Transverse colon (tissue), 4 donors: ENCODE measurements at regions not wholly inside any gene's neighbourhood (a gene's known extent, or its start where the extent isn't known, plus 50 kb on each side); places are given as distances from the start of the nearest gene placed in this dataset.

Experiments used
- DNase-seq: peaks from one replicate; pipeline ENCODE4 v3.0.0-alpha.2; 2019
- H3K27ac ChIP-seq, 4 donors: fragments of 200-600 bp; sonication (generic); 2 replicates each; pipeline ENCODE4 v1.5.1; 2016 to 2018; ENCODE audit warnings: inconsistent platforms in 4 of 4
- H3K27me3 ChIP-seq: fragments of 200-600 bp; sonication (generic); 2 replicates; pipeline ENCODE4 v1.5.1; 2017; ENCODE audit warnings: inconsistent platforms
- H3K36me3 ChIP-seq, 4 donors: fragments of 200-600 bp; sonication (generic); 2 replicates each; pipeline ENCODE4 v1.5.1; 2017 to 2019; ENCODE audit warnings: inconsistent platforms in 4 of 4
- H3K4me1 ChIP-seq, 4 donors: fragments of 200-600 bp; sonication (generic); 2 replicates each; pipeline ENCODE4 v1.5.1; 2017 to 2020; ENCODE audit warnings: inconsistent platforms in 4 of 4
- H3K4me3 ChIP-seq, 4 donors: fragments of 200-600 bp; sonication (generic); 1 replicate in 1 of 4; 2 replicates in 3 of 4; pipeline versions ENCODE4 v1.5.1 to v1.6.1; 2017 to 2019; ENCODE audit warnings: inconsistent platforms in 4 of 4
- H3K9me3 ChIP-seq, 2 donors: fragments of 200-600 bp; sonication (generic); 2 replicates each; pipeline ENCODE4 v1.5.1; 2017 to 2019; ENCODE audit warnings: inconsistent platforms in 2 of 2
- EP300 ChIP-seq: sonication (generic); formaldehyde crosslinking; IDR thresholded peaks from one replicate; pipeline ENCODE4 v1.6.1; 2017; ENCODE audit warnings: antibody characterized with exemption, low read depth
- POLR2A ChIP-seq: fragments of 450-650 bp; IDR thresholded peaks from one replicate; pipeline ENCODE4 v1.6.1; 2016; ENCODE audit warnings: antibody characterized with exemption, mild to moderate bottlenecking, moderate library complexity
- POLR2AphosphoS5 ChIP-seq, 3 donors: sonication (generic); formaldehyde crosslinking; IDR thresholded peaks; one replicate each; pipeline ENCODE4 v1.6.1; 2016; ENCODE audit warnings: antibody characterized with exemption in 3 of 3
- WGBS, 2 donors: methylation state at CpG; one replicate each; pipeline ENCODE4 v1.1.5; 2018; ENCODE audit warnings: low coverage in 1 of 2; 5-methylcytosine and 5-hydroxymethylcytosine counted together
- in situ Hi-C, 4 donors: fragments of 200-750 bp; cut with MboI; loops; one replicate each; pipeline versions ENCODE4 v1.15.0 to v1.15.1; 2017; ENCODE audit warnings: low sequenced_read_pairs in 3 of 4, low pct_ligation_motif_present in 1 of 4, low pct_unique_long_range_greater_than_20kb in 1 of 4
- intact Hi-C: fragments of 100-400 bp; cut with DNase I; formaldehyde crosslinking; loops from one replicate; pipeline ENCODE4 v1.15.1; 2023; ENCODE audit warnings: low total_unique reads
- TF ChIP-seq, protein P1 (sequence below), 5 experiments: fragments of 200-600 bp in 3 of 5; fragments of 450-650 bp in 2 of 5; sonication (generic) in 3 of 5; IDR thresholded peaks; 1 replicate in 2 of 5; 2 replicates in 3 of 5; pipeline ENCODE4 v1.5.1; 2016 to 2017; ENCODE audit warnings: antibody characterized with exemption in 5 of 5, inconsistent platforms in 3 of 5, mild to moderate bottlenecking in 2 of 5, moderate library complexity in 1 of 5

GRCh38 chr7:53209129-53209528 is 173.7 kb downstream of the POM121L12 start:
- no peak for DNase-seq
- in situ Hi-C loops: no loop called here

DNA sequence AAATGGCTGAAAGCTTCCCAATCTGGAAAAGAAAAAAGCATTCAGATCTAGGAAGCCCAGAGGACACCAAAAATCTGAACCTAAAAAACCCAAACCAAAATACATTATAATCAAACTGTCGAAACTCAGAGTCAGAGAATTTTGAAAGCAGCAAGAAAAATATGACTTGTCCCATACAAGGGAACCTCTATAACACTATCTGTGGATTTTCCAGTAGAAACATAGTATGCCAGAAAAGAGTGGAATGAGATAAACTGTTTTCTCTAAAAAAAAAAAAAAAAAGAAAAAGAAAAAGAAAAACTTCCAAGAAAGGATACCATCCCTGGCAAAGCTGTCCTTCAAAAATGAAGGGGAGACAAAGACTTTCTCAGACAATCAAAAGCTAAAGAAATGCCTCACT is 179.0 kb downstream of the POM121L12 start:
- no peak for DNase-seq
- whole genome bisulfite sequencing, 2 donors: 60% methylated on average over 1 of the region's 1 CpG; no CpG with 5 or more reads in 1 of the 2 donors

More at GRCh38 chr7:53209129-53209528, 173.7 kb downstream of the POM121L12 start:
- 63 to 82% methylated on average over 3 of the region's 3 CpGs for whole genome bisulfite sequencing, 2 donors
- H3K9me3 ChIP-seq: peaks cover 8 to 10% of the 10 kb centered on the region in 2 donors
- TF ChIP-seq POLR2AphosphoS5 (IDR thresholded peaks at IDR 0.05): no peak
- TF ChIP-seq, protein P1, sequence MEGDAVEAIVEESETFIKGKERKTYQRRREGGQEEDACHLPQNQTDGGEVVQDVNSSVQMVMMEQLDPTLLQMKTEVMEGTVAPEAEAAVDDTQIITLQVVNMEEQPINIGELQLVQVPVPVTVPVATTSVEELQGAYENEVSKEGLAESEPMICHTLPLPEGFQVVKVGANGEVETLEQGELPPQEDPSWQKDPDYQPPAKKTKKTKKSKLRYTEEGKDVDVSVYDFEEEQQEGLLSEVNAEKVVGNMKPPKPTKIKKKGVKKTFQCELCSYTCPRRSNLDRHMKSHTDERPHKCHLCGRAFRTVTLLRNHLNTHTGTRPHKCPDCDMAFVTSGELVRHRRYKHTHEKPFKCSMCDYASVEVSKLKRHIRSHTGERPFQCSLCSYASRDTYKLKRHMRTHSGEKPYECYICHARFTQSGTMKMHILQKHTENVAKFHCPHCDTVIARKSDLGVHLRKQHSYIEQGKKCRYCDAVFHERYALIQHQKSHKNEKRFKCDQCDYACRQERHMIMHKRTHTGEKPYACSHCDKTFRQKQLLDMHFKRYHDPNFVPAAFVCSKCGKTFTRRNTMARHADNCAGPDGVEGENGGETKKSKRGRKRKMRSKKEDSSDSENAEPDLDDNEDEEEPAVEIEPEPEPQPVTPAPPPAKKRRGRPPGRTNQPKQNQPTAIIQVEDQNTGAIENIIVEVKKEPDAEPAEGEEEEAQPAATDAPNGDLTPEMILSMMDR (IDR thresholded peaks at IDR 0.05): no peak
- no peak for TF ChIP-seq EP300
- no peak for TF ChIP-seq POLR2A
- no peaks in the 10 kb centered on the region for H3K4me1 ChIP-seq
- intact Hi-C loops: no loop called here
- H3K27me3 ChIP-seq: no peaks in the 10 kb centered on the region
- H3K4me3 ChIP-seq: no peak overlapping the region
- H3K27ac ChIP-seq: no peak overlapping the region
- H3K36me3 ChIP-seq: no peaks in the 10 kb centered on the region

GRCh38 chr7:53218730-53219504 is 183.5 kb downstream of the POM121L12 start:
- peaks cover 10 to 20% of the 10 kb centered on the region in 2 donors for H3K9me3 ChIP-seq
- peak overlapping the region in 1 of 4 donors; percentile 16 for H3K27ac ChIP-seq
- no peaks in the 10 kb centered on the region for H3K4me1 ChIP-seq
- in situ Hi-C loops (no loop called here), intact Hi-C loops (no loop called here)
- WGBS, 2 donors: 41 to 45% methylated on average over 32 to 46 of the region's 46 CpGs
- no peak for DNase-seq
- no peaks in the 10 kb centered on the region for H3K36me3 ChIP-seq
- peak overlapping the region in 3 of 4 donors; percentile 11 to 38 (median 11) for H3K4me3 ChIP-seq
- no peak for TF ChIP-seq POLR2AphosphoS5 (IDR thresholded peaks at IDR 0.05)
- no peak for TF ChIP-seq POLR2A
- TF ChIP-seq EP300: no peak
- TF ChIP-seq, protein P1 (IDR thresholded peaks at IDR 0.05): no peak
- H3K27me3 ChIP-seq: no peaks in the 10 kb centered on the region

More for the DNA sequence above, 179.0 kb downstream of the POM121L12 start:
- no peaks in the 10 kb centered on the region for H3K27me3 ChIP-seq
- no peak overlapping the region for H3K4me3 ChIP-seq
- intact Hi-C loops: no loop called here
- TF ChIP-seq POLR2A: no peak
- TF ChIP-seq POLR2AphosphoS5 (IDR thresholded peaks at IDR 0.05): no peak
- TF ChIP-seq, protein P1 (IDR thresholded peaks at IDR 0.05): no peak
- TF ChIP-seq EP300: no peak
- no peak overlapping the region for H3K27ac ChIP-seq
- H3K9me3 ChIP-seq: peaks cover 17 to 28% of the 10 kb centered on the region in 2 donors
- no peaks in the 10 kb centered on the region for H3K36me3 ChIP-seq
- no peaks in the 10 kb centered on the region for H3K4me1 ChIP-seq
- in situ Hi-C loops: no loop called here

DNA sequence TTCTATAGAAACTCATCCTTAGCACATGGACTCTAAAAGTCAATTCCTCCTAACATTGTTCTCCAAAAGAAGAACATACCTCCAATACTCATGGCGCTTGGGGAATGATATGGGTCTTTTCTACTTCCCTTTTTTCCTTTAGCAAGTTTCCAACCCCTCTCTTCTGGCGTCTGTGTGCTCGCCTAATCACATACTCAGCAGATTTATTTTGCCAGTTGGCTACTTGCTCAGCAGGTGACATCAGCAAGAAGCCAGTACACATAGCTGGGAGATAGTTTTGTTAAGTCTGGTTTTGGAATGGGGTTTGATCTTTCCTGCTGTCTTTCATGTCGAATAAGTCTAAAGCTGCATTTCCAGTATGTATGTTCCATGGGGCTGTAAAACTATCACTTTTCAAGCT is 193.8 kb downstream of the POM121L12 start:
- H3K36me3 ChIP-seq: no peaks in the 10 kb centered on the region
- H3K27ac ChIP-seq: no peak overlapping the region
- no peak overlapping the region for H3K4me3 ChIP-seq
- intact Hi-C loops: no loop called here
- H3K9me3 ChIP-seq: no peaks in the 10 kb centered on the region
- no peaks in the 10 kb centered on the region for H3K4me1 ChIP-seq
- H3K27me3 ChIP-seq: no peaks in the 10 kb centered on the region
- no peak for TF ChIP-seq POLR2A
- TF ChIP-seq, protein P1 (IDR thresholded peaks at IDR 0.05): no peak
- no peak for TF ChIP-seq POLR2AphosphoS5 (IDR thresholded peaks at IDR 0.05)
- TF ChIP-seq EP300: no peak
- in situ Hi-C loops: no loop called here
- no peak for DNase-seq
- 64 to 73% methylated on average over 4 of the region's 4 CpGs for WGBS, 2 donors
